ENCODE measurements at regions not wholly inside any gene's neighbourhood (a gene's known extent, or its start where the extent isn't known, plus 50 kb on each side); places are given as distances from the start of the nearest gene placed in this dataset.
A peak's percentile ranks its signal among the peaks of the same experiment; 100 is the strongest.

DNA sequence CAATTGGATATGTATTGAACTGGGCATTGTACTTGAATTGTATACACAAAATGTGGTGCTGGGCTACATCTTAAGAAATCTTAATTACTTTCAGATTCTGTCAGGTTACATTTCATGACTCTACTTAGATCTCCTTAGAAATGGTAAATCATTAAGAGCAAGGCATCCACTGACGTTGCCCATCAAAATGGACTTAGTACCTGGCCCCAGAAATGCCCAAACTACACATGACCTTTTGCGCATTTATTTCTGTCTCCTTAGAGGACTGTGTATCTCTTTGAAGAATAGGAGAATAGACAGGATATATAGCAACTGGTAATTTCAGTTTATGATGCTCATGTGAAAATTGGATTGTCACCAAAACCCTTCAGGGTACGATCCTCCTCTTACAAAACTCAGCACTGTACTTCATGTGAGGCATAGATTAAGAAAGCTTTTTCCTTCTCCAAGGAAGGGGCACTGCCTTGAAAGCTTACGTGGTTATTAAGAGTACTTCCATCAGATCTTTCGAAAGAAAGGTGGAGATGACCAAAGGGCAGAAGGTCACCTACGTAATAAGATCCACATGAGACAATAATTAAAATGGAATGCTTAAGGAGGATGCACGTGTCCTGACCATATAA, 61.4 kb upstream of the BMP2 start:
- Histone ChIP-seq H3K79me2 (ENCODE audit: insufficient read depth, low read length) (no peaks in the 10 kb centered on the region), H3K9me3 (ENCODE audit: insufficient read depth, low read depth, low read length) (no peaks in the 10 kb centered on the region), H3K4me2 (ENCODE audit: low read length) (no peak overlapping the region), H3K27ac (ENCODE audit: low read depth, low read length) (no peak overlapping the region), H3K36me3 (ENCODE audit: insufficient read depth, low read length) (no peaks in the 10 kb centered on the region), H3K27me3 (ENCODE audit: insufficient read depth, low read length) (no peaks in the 10 kb centered on the region), H2AFZ (ENCODE audit: low read depth, low read length) (no peak overlapping the region), H3K4me1 (ENCODE audit: insufficient read depth, low read length) (peaks cover 52% of the 10 kb centered on the region), H3K9ac (ENCODE audit: low read length) (no peak overlapping the region), H3K4me3 (ENCODE audit: insufficient read depth, low read depth, low read length) (no peak overlapping the region), H4K20me1 (ENCODE audit: insufficient read depth, low read length) (no peaks in the 10 kb centered on the region)
- TF ChIP-seq EZH2 (IDR thresholded peaks at IDR 0.05; ENCODE audit: insufficient read depth, low read length), result no peak
- TF ChIP-seq, protein P1, sequence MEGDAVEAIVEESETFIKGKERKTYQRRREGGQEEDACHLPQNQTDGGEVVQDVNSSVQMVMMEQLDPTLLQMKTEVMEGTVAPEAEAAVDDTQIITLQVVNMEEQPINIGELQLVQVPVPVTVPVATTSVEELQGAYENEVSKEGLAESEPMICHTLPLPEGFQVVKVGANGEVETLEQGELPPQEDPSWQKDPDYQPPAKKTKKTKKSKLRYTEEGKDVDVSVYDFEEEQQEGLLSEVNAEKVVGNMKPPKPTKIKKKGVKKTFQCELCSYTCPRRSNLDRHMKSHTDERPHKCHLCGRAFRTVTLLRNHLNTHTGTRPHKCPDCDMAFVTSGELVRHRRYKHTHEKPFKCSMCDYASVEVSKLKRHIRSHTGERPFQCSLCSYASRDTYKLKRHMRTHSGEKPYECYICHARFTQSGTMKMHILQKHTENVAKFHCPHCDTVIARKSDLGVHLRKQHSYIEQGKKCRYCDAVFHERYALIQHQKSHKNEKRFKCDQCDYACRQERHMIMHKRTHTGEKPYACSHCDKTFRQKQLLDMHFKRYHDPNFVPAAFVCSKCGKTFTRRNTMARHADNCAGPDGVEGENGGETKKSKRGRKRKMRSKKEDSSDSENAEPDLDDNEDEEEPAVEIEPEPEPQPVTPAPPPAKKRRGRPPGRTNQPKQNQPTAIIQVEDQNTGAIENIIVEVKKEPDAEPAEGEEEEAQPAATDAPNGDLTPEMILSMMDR (IDR thresholded peaks at IDR 0.05; ENCODE audit: insufficient read depth, low read depth, low read length), result no peak
- Mint-ChIP-seq H3K36me3 (ENCODE audit: low read depth, unreplicated experiment) (no peaks in the 10 kb centered on the region), H3K27me3 (ENCODE audit: low read depth, unreplicated experiment) (no peaks in the 10 kb centered on the region), H3K27ac (ENCODE audit: unreplicated experiment) (no peak overlapping the region), H3K4me3 (ENCODE audit: unreplicated experiment) (no peak overlapping the region), H3K9me3 (ENCODE audit: unreplicated experiment) (no peaks in the 10 kb centered on the region), H3K4me1 (ENCODE audit: low read depth, unreplicated experiment) (peaks cover 54% of the 10 kb centered on the region)
- no peak for FAIRE-seq
- no peak for DNase-seq (ENCODE audit: low read depth)

DNA sequence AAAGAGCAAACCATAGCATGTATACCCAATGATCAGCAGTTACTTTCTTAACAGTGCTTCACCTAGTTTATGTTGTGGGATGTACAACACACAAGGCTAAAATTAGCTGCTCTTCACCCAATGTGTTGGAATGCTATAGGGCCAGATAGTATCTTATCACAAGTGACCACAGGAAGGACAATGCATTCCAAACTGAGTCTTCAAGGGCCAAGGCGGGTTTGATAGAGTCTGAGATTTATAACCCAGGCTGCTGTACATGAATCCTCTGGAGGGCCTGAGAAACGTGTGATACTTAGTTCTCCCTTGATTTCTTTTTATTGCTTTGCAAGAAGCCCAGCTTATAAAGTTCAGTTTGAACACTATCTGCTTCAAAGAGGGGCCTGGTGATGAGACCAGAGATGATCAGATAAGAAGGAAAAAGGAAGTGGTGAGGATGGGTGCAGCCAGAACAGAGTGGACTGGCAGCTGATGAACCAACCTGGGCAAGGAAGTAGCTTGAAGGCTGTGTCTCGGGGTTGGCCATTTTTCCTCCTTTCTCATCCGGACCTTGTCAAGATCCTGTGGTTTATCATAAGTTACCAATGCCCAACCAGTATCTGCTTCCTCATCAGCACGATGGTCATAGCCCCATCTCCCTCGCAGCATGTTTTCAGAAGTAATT, 62.2 kb upstream of the BMP2 start:
- Mint-ChIP-seq H3K27me3 (ENCODE audit: low read depth, unreplicated experiment) (no peaks in the 10 kb centered on the region), H3K4me1 (ENCODE audit: low read depth, unreplicated experiment) (peaks cover 54% of the 10 kb centered on the region), H3K9me3 (ENCODE audit: unreplicated experiment) (no peaks in the 10 kb centered on the region), H3K4me3 (ENCODE audit: unreplicated experiment) (no peak overlapping the region), H3K36me3 (ENCODE audit: low read depth, unreplicated experiment) (no peaks in the 10 kb centered on the region), H3K27ac (ENCODE audit: unreplicated experiment) (peak overlapping the region; percentile 93)
- H2AFZ ChIP-seq (ENCODE audit: low read depth, low read length), result no peak overlapping the region
- H3K27me3 ChIP-seq (ENCODE audit: insufficient read depth, low read length), result no peaks in the 10 kb centered on the region
- no peaks in the 10 kb centered on the region for H3K79me2 ChIP-seq (ENCODE audit: insufficient read depth, low read length)
- no peaks in the 10 kb centered on the region for H4K20me1 ChIP-seq (ENCODE audit: insufficient read depth, low read length)
- peak overlapping the region; percentile 54 for H3K4me2 ChIP-seq (ENCODE audit: low read length)
- no peaks in the 10 kb centered on the region for H3K9me3 ChIP-seq (ENCODE audit: insufficient read depth, low read depth, low read length)
- no peak overlapping the region for H3K4me3 ChIP-seq (ENCODE audit: insufficient read depth, low read depth, low read length)
- peak overlapping the region; percentile 59 for H3K9ac ChIP-seq (ENCODE audit: low read length)
- H3K36me3 ChIP-seq (ENCODE audit: insufficient read depth, low read length), result no peaks in the 10 kb centered on the region
- TF ChIP-seq, protein P1 (IDR thresholded peaks at IDR 0.05; ENCODE audit: insufficient read depth, low read depth, low read length), result no peak
- TF ChIP-seq EZH2 (IDR thresholded peaks at IDR 0.05; ENCODE audit: insufficient read depth, low read length), result no peak
- H3K4me1 ChIP-seq (ENCODE audit: insufficient read depth, low read length), result peaks cover 50% of the 10 kb centered on the region
- peak overlapping the region; percentile 88 for H3K27ac ChIP-seq (ENCODE audit: low read depth, low read length)
- FAIRE-seq, result peak; percentile 65
- DNase-seq (ENCODE audit: low read depth), result peak; percentile 40

All from astrocyte (in vitro differentiated cells and primary cell).